UCSD-AML1 (cell line): ENCODE measurements at regions not wholly inside any gene's neighbourhood (a gene's known extent, or its start where the extent isn't known, plus 50 kb on each side); places are given as distances from the start of the nearest gene placed in this dataset.

Source experiments
- DNase-seq: peaks from one replicate; lab custom pipeline; 2025; ENCODE audit not compliant: unreplicated experiment; lab: John Stamatoyannopoulos, UW

- DNase-seq = no peak
Observed at GRCh38 chr12:18965203-18965602, 164.3 kb upstream of the PLEKHA5 start.

- DNase-seq = no peak
Observed at GRCh38 chr12:18966954-18967353, 162.6 kb upstream of the PLEKHA5 start.

DNA sequence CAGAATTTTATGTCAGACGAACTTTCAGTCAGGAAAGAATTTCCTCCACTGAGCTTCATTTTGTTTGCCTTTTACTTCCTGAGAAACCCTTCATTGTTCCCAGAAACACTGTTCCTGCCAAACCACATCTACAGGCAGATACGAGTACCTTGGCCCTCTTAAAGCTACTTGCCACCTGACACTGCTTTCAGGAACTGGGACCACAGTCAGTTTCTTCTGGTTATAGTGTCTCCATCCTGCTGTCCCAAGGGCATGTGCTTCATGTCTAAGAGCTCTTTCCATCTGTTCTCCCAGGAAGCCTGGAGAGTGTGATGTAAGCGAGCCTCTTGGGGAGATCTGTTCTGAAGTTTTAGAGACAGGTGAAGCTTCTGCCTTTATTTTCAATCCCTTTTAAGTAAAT, 161.7 kb upstream of the PLEKHA5 start:
- no peak for DNase-seq

- DNase-seq = no peak
Observed at GRCh38 chr12:18969512-18969911, 160.0 kb upstream of the PLEKHA5 start.

GRCh38 chr12:18970603-18971002, 158.9 kb upstream of the PLEKHA5 start:
- no peak for DNase-seq

DNA sequence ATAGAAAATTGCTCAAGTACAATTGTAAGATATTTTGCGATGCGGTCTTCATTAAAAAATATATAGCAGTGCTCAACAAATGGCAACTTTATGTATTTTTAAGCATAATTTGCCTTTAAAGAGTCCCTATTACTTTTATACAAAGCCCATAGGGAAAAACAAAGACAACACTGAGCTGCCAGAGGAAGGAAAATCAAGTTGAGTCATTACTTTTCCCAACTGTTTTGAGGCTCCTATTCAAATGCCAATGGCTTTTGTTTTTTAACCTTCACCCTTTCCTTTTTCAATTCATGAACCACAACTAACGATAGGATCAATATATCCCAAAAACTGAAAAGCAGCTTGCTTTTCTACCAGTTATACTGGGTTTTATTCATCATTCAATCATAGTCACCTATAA, 157.6 kb upstream of the PLEKHA5 start:
- no peak for DNase-seq

DNA sequence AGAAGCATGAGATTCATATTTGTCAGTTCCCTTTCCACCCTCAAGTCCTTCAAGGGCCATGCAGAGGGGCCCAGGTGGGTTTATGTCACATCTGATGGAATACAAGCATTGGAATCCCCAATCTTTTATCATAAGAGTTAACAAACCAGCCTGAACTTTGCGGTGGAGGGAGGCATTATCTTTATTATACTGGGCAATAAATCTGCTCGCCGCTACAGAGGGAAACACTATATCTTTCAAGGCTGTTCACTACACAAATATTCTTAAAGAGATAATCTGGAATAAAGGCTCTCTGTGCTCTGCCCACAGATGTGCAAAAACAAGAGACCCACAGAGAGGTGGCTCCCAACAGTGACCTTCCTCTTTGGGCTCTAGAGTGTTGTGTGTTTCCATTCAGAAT, 153.6 kb upstream of the PLEKHA5 start:
- no peak for DNase-seq

GRCh38 chr12:18979401-18980126, 150.0 kb upstream of the PLEKHA5 start:
- no peak for DNase-seq

DNA sequence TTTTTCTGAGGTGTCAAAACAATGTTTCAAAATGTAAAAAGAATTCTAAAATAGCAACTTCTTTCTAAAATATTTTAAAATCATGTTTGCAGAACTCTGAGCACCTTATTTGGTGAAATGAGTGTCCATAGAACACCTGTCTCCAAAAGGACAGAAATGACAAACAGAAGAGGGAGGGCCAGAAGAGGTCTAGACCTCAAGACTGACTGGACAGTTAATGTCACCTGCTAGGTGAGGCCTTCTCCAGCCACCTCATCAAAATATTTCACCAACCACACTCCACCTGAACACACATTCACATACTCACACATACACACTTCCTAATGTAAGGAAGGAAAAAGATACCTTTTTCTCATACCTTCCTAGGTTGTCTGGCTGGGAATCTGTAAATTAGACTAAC, 147.8 kb upstream of the PLEKHA5 start:
- DNase-seq = no peak

DNA sequence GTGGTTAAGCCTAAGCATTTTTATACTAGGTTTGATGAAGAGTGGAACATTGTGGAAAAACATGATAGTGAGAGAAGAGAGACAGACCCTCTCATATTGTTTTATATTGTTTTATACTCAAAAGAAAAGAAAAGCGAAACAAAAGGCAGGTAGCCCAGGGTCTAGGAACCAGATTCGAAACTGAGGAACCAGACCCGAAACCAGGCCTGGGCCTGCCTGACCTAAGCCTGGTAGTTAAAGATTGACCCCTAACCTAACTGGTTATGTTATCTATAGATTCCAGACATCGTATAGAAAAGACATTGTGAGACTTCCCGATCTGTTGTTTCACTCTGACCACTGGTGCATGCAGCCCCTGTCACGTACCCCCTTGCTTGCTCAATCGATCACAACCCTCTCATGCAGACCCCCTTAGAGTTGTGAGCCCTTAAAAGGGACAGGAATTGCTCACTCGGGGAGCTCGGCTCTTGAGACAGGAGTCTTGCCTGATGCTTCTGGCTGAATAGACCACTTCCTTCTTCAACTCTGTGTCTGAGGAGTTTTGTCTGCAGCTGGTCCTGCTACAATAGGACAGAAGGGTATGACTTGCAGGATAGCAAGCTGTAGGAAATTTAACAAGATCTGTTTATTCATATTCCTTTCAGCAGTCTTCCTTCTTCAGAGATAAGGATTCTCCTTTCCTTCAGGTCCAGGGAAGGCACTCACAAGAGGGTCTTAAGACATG, 147.1 kb upstream of the PLEKHA5 start:
- DNase-seq = no peak

DNA sequence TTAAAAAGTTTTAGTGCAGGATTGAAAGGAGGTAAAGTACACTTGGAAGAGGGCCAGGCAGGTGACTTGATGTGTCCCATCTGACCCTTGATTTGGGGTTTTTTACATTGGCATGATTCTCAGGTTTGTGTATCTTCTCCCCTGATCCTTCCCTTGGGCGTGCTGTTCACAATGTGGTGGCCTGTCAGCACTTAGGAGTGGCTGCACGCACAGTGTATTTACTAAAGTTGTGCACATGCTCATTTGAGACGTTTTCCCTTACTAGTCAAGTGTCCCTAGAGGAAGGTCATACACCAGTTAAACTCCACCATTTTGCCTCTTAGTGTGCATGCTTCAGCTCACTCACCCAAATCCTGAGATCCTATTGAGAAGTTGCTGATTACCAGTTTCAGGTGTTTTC, 145.7 kb upstream of the PLEKHA5 start:
- no peak for DNase-seq

DNA sequence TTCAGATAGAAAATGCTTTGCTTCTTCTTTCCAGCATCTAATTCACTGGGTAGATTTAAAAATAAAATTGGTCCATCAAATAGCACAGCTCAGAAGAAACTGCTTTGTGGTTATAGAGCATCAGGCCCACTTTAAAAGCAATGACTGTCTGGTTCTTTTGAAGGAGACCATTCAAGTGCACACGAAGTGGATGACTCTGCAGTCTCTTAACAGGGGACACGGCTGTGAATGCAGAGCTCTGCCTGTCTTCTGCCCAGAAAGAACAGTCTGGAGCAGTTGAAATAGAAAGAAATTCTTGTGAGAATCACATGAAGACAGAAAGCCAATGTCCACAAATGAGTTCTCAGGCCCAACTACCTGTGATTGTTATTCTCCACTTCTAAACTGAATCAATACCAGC, 138.7 kb upstream of the PLEKHA5 start:
- DNase-seq = no peak

DNA sequence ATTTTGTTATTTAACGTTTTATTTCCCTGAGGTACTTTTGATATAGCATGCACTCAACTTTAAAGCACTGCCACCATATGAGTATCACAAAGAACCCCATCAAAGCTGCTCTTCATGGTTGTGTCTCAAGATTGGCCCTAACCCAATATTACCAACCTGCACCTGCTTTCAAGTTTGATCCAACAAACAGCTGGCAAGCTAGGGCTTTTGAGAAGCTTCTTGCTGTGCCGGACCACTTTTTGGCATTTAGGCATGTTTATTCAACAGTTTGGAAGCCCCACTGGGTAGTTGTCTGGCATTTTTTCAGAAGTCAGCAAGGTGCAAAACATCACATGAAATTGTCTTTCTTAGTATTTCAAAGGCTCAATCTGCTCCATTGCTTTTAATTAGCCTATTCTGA, 137.2 kb upstream of the PLEKHA5 start:
- DNase-seq = no peak

- no peak for DNase-seq
Observed at GRCh38 chr12:18998343-18999261, 130.9 kb upstream of the PLEKHA5 start.

DNA sequence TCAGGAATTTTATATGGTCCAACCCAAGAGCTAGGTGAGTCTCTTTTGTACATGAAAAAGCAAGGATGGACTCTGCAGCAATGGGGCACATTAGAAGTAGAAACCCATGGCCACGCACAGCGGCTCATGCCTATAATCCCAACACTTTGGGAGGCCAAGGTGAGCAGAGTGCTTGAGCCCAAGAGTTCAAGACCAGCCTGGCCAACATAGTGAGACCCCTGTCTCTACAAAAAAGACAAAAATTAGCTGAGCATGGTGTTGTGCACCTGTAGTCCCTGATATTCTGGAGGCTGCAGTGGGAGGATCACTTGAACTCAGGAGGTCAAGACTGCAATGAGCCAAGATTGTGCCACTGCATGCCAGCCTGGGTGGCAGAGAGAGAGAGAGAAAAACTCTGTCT, 128.7 kb upstream of the PLEKHA5 start:
- no peak for DNase-seq

DNA sequence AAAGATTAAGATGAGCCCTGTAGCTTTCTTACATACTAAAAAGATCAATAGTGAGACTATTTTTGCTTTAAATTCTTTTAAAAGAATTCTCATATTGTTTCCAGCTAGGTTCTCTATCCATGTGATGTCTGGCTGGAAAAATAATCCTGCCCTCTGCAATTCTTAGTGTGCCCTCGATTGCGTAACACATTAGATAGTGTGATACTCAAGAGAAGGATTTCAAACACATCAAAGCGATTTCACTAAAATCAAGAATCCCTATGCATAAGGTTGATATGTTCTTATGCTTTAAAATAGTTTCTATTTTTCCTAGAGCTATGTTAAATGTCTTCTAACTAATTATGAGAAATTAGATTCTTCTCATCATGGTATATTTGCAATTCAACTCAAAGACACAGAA, 127.3 kb upstream of the PLEKHA5 start:
- no peak for DNase-seq

DNA sequence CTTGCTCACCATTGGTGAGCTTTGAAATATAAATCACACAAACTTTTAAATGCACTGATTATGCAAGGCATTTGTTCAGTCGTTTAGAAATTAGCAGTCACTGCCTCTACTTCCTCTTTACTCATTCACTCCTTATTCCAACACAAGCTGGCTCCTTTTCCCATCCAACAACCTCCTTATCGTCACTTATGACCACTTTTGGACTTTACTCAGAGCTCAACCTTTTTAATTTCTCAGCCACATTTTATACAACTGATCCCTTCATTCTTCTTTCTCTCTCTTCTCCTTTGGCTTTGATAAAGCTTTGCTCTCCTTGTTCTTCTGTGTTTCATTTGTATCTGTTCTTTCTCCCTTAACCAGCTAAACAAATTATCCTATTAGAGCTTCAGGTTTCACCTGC, 126.4 kb upstream of the PLEKHA5 start:
- no peak for DNase-seq

DNA sequence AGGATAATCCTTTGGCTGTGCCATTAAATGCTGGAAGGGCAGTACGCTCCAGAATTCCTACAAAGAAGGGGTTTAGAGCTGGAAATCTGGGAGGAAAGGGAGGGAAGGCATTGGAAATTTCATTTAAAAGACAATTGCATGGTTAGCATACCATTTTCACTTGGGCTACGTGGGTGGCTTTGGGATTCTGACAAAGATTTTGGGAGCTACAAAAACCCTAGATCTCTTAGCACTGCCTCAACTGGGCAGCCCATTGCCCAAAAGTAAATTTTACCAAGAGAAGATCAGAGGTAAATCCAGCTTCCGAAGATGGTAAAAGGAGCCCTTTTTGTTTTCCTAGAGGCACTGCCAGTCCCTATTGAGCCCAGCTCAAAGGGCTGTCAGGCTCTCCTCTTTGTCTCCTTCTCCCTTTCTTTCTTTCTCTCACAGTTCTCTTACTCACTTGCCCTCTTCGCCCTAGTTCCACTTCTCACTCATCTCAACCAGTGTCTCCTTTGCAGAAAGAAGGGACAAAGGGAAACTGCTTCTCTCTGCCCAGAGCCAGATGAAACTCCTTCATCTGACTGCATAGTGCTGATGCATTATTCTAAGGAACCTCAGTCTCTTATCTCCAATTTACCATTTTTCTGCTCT, 125.4 kb upstream of the PLEKHA5 start:
- no peak for DNase-seq

- no peak for DNase-seq
Observed at GRCh38 chr12:19005257-19005801, 124.2 kb upstream of the PLEKHA5 start.

DNA sequence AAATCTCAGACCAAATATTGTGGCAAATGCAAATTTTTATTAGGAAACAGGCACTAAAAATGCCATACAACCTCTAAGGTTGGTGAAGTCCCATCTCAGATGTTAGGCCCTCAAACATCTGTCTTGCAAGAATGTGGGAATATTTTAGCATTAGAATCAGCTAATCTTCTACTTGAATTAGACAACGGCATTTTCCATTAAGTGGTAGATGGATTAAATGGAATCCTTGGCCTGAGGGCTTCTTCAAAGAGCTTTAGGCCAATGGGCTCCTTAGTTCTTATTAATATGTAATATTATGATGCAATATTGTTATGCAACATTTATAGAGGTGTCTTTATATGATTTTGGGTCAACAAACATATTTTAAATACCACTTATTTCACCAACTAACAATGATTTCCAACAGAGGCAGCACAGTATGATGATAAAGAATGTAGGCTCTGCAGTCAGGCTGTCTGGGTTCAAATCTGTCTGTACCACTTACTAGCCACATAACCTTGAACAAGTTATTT, 122.9 kb upstream of the PLEKHA5 start:
- DNase-seq = no peak

DNA sequence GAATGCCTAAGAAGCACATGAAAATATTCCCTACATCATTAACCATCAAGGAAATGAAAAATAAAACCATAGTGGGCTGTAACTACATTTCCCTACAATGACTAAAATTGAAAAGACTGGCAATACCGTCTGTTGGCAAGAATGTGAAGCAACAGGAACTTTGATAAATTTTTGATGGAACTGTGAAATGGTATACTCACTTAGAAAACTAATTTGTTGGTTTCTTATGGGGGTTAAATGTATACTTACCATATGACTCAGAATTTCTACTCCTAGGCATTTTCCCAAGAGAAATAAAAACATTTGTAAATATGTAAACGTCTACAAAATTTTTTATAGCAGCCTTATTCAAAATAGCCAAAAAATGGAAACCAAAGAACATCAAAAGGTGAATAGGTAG, 121.4 kb upstream of the PLEKHA5 start:
- no peak for DNase-seq
